ENCODE measurements at regions not wholly inside any gene's neighbourhood (a gene's known extent, or its start where the extent isn't known, plus 50 kb on each side); places are given as distances from the start of the nearest gene placed in this dataset.

DNA sequence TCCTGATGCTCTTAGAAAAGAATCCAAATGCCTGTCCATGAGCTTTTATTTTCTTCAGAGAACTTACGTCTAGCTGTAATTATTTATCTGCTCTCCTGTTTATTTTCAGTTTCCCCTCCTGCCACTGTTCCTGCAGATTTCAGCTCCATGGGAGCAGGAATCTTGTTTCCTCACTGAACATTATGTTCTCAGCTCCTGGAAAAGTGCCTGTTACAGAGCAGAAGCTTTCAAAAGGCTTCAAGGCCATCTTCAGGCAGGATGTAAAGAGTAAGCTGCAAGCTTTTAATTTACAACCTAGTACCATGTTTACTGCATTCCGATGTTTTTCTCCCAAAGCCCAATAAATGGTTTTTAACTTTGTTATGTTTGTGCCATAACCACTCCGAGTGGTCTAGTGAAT, 98.4 kb upstream of the BTG1 start:
- Histone ChIP-seq H3K9me3 (no peaks in the 10 kb centered on the region), H3K4me3 (ENCODE audit: low read depth, low read length) (no peak overlapping the region), H3K36me3 (no peaks in the 10 kb centered on the region), H3K4me1 (peaks cover 5% of the 10 kb centered on the region; the same call in 1 of the 2 replicates), H3K27me3 (no peaks in the 10 kb centered on the region)
- DNase-seq = no peak
- no peak for TF ChIP-seq CTCF (IDR thresholded peaks at IDR 0.05; ENCODE audit: low read depth, low read length)

GRCh38 chr12:92242907-92243306, 97.3 kb upstream of the BTG1 start:
- no peak overlapping the region for H3K4me3 ChIP-seq (ENCODE audit: low read depth, low read length)
- no peaks in the 10 kb centered on the region for H3K36me3 ChIP-seq
- H3K27me3 ChIP-seq = no peaks in the 10 kb centered on the region
- no peak for DNase-seq
- no peak for TF ChIP-seq CTCF (IDR thresholded peaks at IDR 0.05; ENCODE audit: low read depth, low read length)
- peaks cover 5% of the 10 kb centered on the region; the same call in 1 of the 2 replicates for H3K4me1 ChIP-seq
- H3K9me3 ChIP-seq = no peaks in the 10 kb centered on the region

DNA sequence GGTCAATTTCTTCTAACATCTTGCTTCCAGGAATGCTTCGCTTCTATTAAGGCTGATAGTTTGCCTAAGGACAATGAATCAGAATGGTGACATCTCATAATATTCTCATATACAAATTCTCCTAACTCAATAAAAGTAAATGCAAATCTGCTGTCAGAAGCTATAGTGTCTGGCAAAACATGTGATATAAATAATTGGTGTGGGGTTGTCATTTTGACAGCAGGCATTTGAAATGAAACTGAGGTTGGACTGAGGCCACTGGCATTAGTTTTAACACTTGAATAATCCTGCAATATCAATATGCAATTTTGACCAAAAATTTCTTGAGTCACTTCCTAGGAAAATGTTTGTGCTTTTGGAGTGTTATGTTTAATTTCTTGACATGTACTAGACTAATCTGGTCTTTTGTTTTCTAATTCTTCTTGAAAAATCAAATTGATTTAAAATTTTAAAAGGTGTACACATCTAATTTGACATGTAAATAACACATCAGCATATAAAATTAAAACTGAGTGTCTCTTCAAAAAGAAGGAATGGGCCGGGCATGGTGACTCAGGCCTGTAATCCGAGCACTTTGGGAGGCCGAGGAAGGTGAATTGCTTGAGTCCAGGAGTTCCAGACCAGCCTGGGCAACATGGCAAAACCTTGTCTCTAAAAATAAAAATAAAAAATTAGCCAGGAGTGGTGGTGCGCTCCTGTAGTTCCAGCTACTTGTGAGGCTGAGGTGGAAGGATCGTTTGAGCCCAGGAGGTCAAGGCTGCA, 92.3 kb upstream of the BTG1 start:
- Histone ChIP-seq H3K4me1 (no peaks in the 10 kb centered on the region), H3K27me3 (no peaks in the 10 kb centered on the region), H3K36me3 (no peaks in the 10 kb centered on the region), H3K9me3 (no peaks in the 10 kb centered on the region), H3K4me3 (ENCODE audit: low read depth, low read length) (no peak overlapping the region)
- no peak for DNase-seq
- TF ChIP-seq CTCF (IDR thresholded peaks at IDR 0.05; ENCODE audit: low read depth, low read length) = no peak

GRCh38 chr12:92237262-92237661, 91.6 kb upstream of the BTG1 start:
- H3K27me3 ChIP-seq = no peaks in the 10 kb centered on the region
- no peaks in the 10 kb centered on the region for H3K9me3 ChIP-seq
- H3K4me3 ChIP-seq (ENCODE audit: low read depth, low read length) = no peak overlapping the region
- DNase-seq = no peak
- no peak for TF ChIP-seq CTCF (IDR thresholded peaks at IDR 0.05; ENCODE audit: low read depth, low read length)
- no peaks in the 10 kb centered on the region for H3K36me3 ChIP-seq
- no peaks in the 10 kb centered on the region for H3K4me1 ChIP-seq

DNA sequence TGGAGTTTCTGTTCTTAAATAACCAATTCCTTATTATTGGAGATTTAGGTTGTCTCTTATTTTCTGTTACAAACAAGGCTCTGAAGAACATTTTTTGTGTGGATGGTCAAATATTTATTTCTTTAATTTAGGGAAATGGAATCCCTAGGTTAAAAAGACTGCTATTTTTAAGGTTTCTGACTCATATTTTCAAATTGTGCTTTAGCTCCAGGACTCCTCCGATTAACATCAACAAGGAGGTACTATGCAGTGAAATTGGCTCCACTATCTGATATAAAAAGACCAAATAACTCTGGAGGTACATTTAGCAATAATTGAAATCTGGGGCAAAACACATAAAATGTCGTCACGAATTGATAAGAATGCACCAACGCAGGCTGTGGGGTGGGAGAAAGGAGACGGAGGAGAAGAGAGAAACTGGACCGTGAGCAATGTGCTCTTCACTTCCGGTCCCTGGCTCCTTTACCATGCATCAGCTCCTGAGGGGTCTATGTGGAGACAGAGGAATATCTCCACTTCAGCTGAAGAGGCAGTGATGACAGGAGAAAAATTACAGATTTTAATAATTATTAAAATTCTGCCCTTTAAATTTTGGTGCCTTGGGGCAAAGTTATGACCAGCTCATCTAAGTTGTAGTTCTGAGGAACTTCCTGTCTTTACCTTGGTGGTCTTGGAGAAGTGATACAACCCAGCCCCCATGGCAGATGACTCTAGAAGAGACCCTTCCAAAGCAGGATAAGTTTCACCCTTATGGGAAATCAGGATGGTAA, 90.2 kb upstream of the BTG1 start:
- no peaks in the 10 kb centered on the region for H3K27me3 ChIP-seq
- no peak for DNase-seq
- no peak for TF ChIP-seq CTCF (IDR thresholded peaks at IDR 0.05; ENCODE audit: low read depth, low read length)
- no peaks in the 10 kb centered on the region for H3K9me3 ChIP-seq
- no peaks in the 10 kb centered on the region for H3K4me1 ChIP-seq
- no peaks in the 10 kb centered on the region for H3K36me3 ChIP-seq
- H3K4me3 ChIP-seq (ENCODE audit: low read depth, low read length) = no peak overlapping the region

GRCh38 chr12:92234533-92234932, 88.9 kb upstream of the BTG1 start:
- H3K4me3 ChIP-seq (ENCODE audit: low read depth, low read length) = no peak overlapping the region
- H3K4me1 ChIP-seq = no peaks in the 10 kb centered on the region
- H3K27me3 ChIP-seq = no peaks in the 10 kb centered on the region
- H3K36me3 ChIP-seq = no peaks in the 10 kb centered on the region
- TF ChIP-seq CTCF (IDR thresholded peaks at IDR 0.05; ENCODE audit: low read depth, low read length) = no peak
- no peaks in the 10 kb centered on the region for H3K9me3 ChIP-seq
- no peak for DNase-seq

All from BE2C (cell line).